Ishikawa (cell line): ENCODE measurements at regions not wholly inside any gene's neighbourhood (a gene's known extent, or its start where the extent isn't known, plus 50 kb on each side); places are given as distances from the start of the nearest gene placed in this dataset.

Experiments used
- CEBPB ChIP-seq: IDR thresholded peaks from 2 replicates; pipeline ENCODE4 v1.6.1; 2012
- CREB1 ChIP-seq: IDR thresholded peaks from 2 replicates; pipeline ENCODE4 v1.6.1; 2012; ENCODE audit warnings: low read depth
- EP300 ChIP-seq: IDR thresholded peaks from 2 replicates; pipeline ENCODE4 v1.6.1; 2012; ENCODE audit warnings: borderline replicate concordance
- RAD21 ChIP-seq: IDR thresholded peaks from 2 replicates; pipeline ENCODE4 v1.6.1; 2012; ENCODE audit warnings: low read depth
- TAF1 ChIP-seq: IDR thresholded peaks from 2 replicates; pipeline ENCODE4 v1.6.1; 2012; ENCODE audit warnings: low read depth, mild to moderate bottlenecking
- TCF12 ChIP-seq: IDR thresholded peaks from 2 replicates; pipeline ENCODE4 v1.6.1; 2012; ENCODE audit warnings: low read depth
- TEAD4 ChIP-seq: IDR thresholded peaks from 2 replicates; pipeline ENCODE4 v1.6.1; 2012
- YY1 ChIP-seq: IDR thresholded peaks from 2 replicates; pipeline ENCODE4 v1.6.1; 2012; ENCODE audit warnings: low read depth
- ZBTB7A ChIP-seq: IDR thresholded peaks from 2 replicates; pipeline ENCODE4 v1.6.1; 2012; ENCODE audit warnings: low read depth
- TF ChIP-seq, protein P1 (sequence below): IDR thresholded peaks from 2 replicates; pipeline ENCODE4 v1.6.1; 2012
- TF ChIP-seq, protein P2 (sequence below): IDR thresholded peaks from 2 replicates; pipeline ENCODE4 v1.6.1; 2012
- TF ChIP-seq, protein P3 (sequence below): IDR thresholded peaks from 2 replicates; pipeline ENCODE4 v1.6.1; 2012; ENCODE audit warnings: low read depth, mild to moderate bottlenecking

DNA sequence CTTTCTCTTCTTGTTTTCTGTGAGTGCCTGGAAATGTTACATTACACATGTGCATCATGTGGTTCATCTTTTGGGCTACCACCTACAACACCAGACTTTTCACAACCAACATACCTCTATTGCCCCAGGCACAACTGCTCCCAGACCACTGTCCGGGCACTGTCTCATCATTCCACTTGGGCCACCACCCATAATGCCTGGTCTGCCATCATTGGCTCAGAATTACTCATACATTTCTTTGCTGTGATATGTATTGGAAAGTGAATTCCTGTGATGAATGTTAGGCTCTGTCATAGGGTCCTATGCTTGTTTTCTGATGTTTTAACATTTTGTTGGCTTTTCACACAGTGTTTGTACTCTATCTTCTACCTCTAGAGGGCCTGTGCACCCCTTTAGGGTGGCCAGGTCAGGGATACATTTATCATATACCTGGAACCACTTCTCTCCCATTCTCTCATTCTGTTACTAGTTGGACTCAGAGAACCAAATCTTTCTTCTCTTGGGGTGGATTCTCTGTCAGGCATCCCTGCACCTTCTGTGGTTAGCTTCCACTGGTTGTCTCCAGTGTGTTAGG, 172.8 kb downstream of the NHLRC3 start:
- TF ChIP-seq CREB1 (no peak), EP300 (no peak), TEAD4 (no peak), CEBPB (no peak), TCF12 (no peak), YY1 (no peak), RAD21 (no peak), ZBTB7A (no peak), TAF1 (no peak)
- TF ChIP-seq, protein P1, sequence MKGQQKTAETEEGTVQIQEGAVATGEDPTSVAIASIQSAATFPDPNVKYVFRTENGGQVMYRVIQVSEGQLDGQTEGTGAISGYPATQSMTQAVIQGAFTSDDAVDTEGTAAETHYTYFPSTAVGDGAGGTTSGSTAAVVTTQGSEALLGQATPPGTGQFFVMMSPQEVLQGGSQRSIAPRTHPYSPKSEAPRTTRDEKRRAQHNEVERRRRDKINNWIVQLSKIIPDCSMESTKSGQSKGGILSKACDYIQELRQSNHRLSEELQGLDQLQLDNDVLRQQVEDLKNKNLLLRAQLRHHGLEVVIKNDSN = no peak
- TF ChIP-seq, protein P2, sequence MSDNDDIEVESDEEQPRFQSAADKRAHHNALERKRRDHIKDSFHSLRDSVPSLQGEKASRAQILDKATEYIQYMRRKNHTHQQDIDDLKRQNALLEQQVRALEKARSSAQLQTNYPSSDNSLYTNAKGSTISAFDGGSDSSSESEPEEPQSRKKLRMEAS = no peak
- TF ChIP-seq, protein P3, sequence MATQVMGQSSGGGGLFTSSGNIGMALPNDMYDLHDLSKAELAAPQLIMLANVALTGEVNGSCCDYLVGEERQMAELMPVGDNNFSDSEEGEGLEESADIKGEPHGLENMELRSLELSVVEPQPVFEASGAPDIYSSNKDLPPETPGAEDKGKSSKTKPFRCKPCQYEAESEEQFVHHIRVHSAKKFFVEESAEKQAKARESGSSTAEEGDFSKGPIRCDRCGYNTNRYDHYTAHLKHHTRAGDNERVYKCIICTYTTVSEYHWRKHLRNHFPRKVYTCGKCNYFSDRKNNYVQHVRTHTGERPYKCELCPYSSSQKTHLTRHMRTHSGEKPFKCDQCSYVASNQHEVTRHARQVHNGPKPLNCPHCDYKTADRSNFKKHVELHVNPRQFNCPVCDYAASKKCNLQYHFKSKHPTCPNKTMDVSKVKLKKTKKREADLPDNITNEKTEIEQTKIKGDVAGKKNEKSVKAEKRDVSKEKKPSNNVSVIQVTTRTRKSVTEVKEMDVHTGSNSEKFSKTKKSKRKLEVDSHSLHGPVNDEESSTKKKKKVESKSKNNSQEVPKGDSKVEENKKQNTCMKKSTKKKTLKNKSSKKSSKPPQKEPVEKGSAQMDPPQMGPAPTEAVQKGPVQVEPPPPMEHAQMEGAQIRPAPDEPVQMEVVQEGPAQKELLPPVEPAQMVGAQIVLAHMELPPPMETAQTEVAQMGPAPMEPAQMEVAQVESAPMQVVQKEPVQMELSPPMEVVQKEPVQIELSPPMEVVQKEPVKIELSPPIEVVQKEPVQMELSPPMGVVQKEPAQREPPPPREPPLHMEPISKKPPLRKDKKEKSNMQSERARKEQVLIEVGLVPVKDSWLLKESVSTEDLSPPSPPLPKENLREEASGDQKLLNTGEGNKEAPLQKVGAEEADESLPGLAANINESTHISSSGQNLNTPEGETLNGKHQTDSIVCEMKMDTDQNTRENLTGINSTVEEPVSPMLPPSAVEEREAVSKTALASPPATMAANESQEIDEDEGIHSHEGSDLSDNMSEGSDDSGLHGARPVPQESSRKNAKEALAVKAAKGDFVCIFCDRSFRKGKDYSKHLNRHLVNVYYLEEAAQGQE = no peak
